OCI-LY7 (cell line): ENCODE measurements at regions not wholly inside any gene's neighbourhood (a gene's known extent, or its start where the extent isn't known, plus 50 kb on each side); places are given as distances from the start of the nearest gene placed in this dataset.

Experiments used
- BruUV-seq: library from RNA; stranded (reverse); fragments of 400-500 nt; replicated peaks from 2 replicates; lab custom pipeline; 2021; lab: Mats Ljungman, UMichigan
- CTCF ChIA-PET: fragments of 300-600 bp; sonication (Branson Sonifier 250); formaldehyde crosslinking; loops from one replicate; lab custom pipeline; 2022; ENCODE audit warnings: antibody characterized with exemption; ENCODE audit not compliant: unreplicated experiment; lab: Charles Lee
- POLR2A ChIA-PET: fragments of 300-600 bp; sonication (Branson Sonifier 250); formaldehyde crosslinking; loops from one replicate; lab custom pipeline; 2022; ENCODE audit warnings: antibody characterized with exemption; lab: Charles Lee
- DNase-seq: peaks from one replicate; pipeline ENCODE4 v3.0.0-alpha.2; 2015; ENCODE audit warnings: low spot score
- H2AFZ ChIP-seq: fragments of 200-600 bp; sonication (generic), shearing (Covaris generic); 2 replicates; pipeline ENCODE4 v1.6.1; 2014; ENCODE audit warnings: mild to moderate bottlenecking, antibody characterized with exemption, low read length, moderate library complexity
- H3K27ac ChIP-seq: fragments of 200-600 bp; sonication (generic); 2 replicates; pipeline ENCODE4 v1.5.1; 2014; ENCODE audit warnings: mixed run types, low read depth, mild to moderate bottlenecking, moderate library complexity, low read length, inconsistent platforms; ENCODE audit not compliant: poor library complexity, severe bottlenecking
- H3K36me3 ChIP-seq: fragments of 200-600 bp; sonication (generic); 2 replicates; pipeline ENCODE4 v1.6.1; 2014; ENCODE audit warnings: mild to moderate bottlenecking, antibody characterized with exemption, low read length, moderate library complexity, mixed read lengths; ENCODE audit not compliant: insufficient read depth
- H3K4me1 ChIP-seq: fragments of 200-600 bp; sonication (generic); 2 replicates; pipeline ENCODE4 v1.5.1; 2014; ENCODE audit warnings: mild to moderate bottlenecking, low read length; ENCODE audit not compliant: insufficient read depth, poor library complexity, severe bottlenecking
- H3K4me2 ChIP-seq: fragments of 200-600 bp; sonication (generic); 2 replicates; pipeline ENCODE4 v1.6.1; 2014; ENCODE audit warnings: mild to moderate bottlenecking, low read length
- H3K4me3 ChIP-seq: fragments of 200-600 bp; sonication (generic); 2 replicates; pipeline ENCODE4 v1.5.1; 2014; ENCODE audit warnings: mild to moderate bottlenecking, low read depth, low read length; ENCODE audit not compliant: poor library complexity, severe bottlenecking
- H3K79me2 ChIP-seq: fragments of 200-600 bp; sonication (generic); 2 replicates; pipeline ENCODE4 v1.6.1; 2016; ENCODE audit warnings: low read depth, mild to moderate bottlenecking, low read length, moderate library complexity, mixed read lengths; ENCODE audit not compliant: insufficient read depth
- H3K9me2 ChIP-seq: fragments of 200-600 bp; sonication (generic); 2 replicates; pipeline ENCODE4 v1.6.1; 2016; ENCODE audit warnings: mild to moderate bottlenecking, low read length, mixed read lengths; ENCODE audit not compliant: insufficient read depth
- H3K9me3 ChIP-seq: fragments of 200-600 bp; sonication (generic); 2 replicates; pipeline ENCODE4 v1.6.1; 2014; ENCODE audit warnings: mild to moderate bottlenecking, mixed run types, low read length, mixed read lengths
- H4K20me1 ChIP-seq: fragments of 200-600 bp; sonication (generic); 2 replicates; pipeline ENCODE4 v1.6.1; 2014; ENCODE audit warnings: mild to moderate bottlenecking, antibody characterized with exemption, low read length, moderate library complexity, mixed read lengths; ENCODE audit not compliant: insufficient read depth
- CTCF ChIP-seq: fragments of 200-600 bp; sonication (generic); conservative IDR thresholded peaks from 2 replicates; pipeline ENCODE4 v1.5.1; 2014; ENCODE audit warnings: mild to moderate bottlenecking, antibody characterized with exemption, low read length, moderate library complexity, mixed read lengths
- EZH2phosphoT487 ChIP-seq: fragments of 200-600 bp; sonication (generic); IDR thresholded peaks from 2 replicates; pipeline ENCODE4 v1.6.1; 2018; ENCODE audit warnings: low read depth, borderline replicate concordance, mild to moderate bottlenecking, mixed run types, antibody characterized with exemption, low read length, moderate library complexity, mixed read lengths
- intact Hi-C: fragments of 100-400 bp; cut with micrococcal nuclease; formaldehyde crosslinking; loops from one replicate; pipeline ENCODE4 v1.10.0; 2022; ENCODE audit not compliant: unreplicated experiment

- no peaks in the 10 kb centered on the region for H3K9me3 ChIP-seq
- H4K20me1 ChIP-seq = no peaks in the 10 kb centered on the region
- no peak overlapping the region for H3K4me2 ChIP-seq
- ChIA-PET CTCF (interaction anchor here (0.6 kb wide), 1 partner anchor 1721 kb away, joined by 3 read pairs; no protein-coding TSS in a partner anchor), POLR2A (no interaction called here)
- H3K4me1 ChIP-seq = no peaks in the 10 kb centered on the region
- no peak overlapping the region for H2AFZ ChIP-seq
- intact Hi-C loops = no loop called here
- no peaks in the 10 kb centered on the region for H3K9me2 ChIP-seq
- no peak for DNase-seq
- no peak overlapping the region for H3K4me3 ChIP-seq
- no peak overlapping the region for H3K27ac ChIP-seq
- BruUV-seq = no TSS peak
- TF ChIP-seq EZH2phosphoT487 (no peak), CTCF (no peak)
- no peaks in the 10 kb centered on the region for H3K79me2 ChIP-seq
- no peaks in the 10 kb centered on the region for H3K36me3 ChIP-seq
Observed at GRCh38 chrX:45777366-45777765, 576.7 kb upstream of the DIPK2B start.

- Histone ChIP-seq H2AFZ (no peak overlapping the region), H4K20me1 (no peaks in the 10 kb centered on the region), H3K36me3 (no peaks in the 10 kb centered on the region), H3K4me3 (no peak overlapping the region), H3K79me2 (no peaks in the 10 kb centered on the region), H3K27ac (no peak overlapping the region), H3K4me2 (no peak overlapping the region), H3K9me3 (no peaks in the 10 kb centered on the region), H3K9me2 (no peaks in the 10 kb centered on the region), H3K4me1 (no peaks in the 10 kb centered on the region)
- BruUV-seq = no TSS peak
- no peak for TF ChIP-seq EZH2phosphoT487
- no peak for TF ChIP-seq CTCF
- intact Hi-C loops = no loop called here
- ChIA-PET POLR2A (interaction anchor here (0.6 kb wide), 1 partner anchor 594 kb away, joined by 3 read pairs; no protein-coding TSS in a partner anchor), CTCF (no interaction called here)
- no peak for DNase-seq
Observed at GRCh38 chrX:45775468-45775867, 574.8 kb upstream of the DIPK2B start.

GRCh38 chrX:45774961-45775360 is 574.3 kb upstream of the DIPK2B start:
- Histone ChIP-seq H3K4me2 (no peak overlapping the region), H3K9me2 (no peaks in the 10 kb centered on the region), H3K79me2 (no peaks in the 10 kb centered on the region), H3K4me3 (no peak overlapping the region), H3K27ac (no peak overlapping the region), H4K20me1 (no peaks in the 10 kb centered on the region), H3K36me3 (no peaks in the 10 kb centered on the region), H2AFZ (no peak overlapping the region), H3K4me1 (no peaks in the 10 kb centered on the region), H3K9me3 (no peaks in the 10 kb centered on the region)
- BruUV-seq = no TSS peak
- ChIA-PET POLR2A (interaction anchor here (0.6 to 0.7 kb wide), 3 partner anchors 21 to 751 kb away, joined by 3 to 4 read pairs (median 3); no protein-coding TSS in a partner anchor), CTCF (no interaction called here)
- DNase-seq = no peak
- intact Hi-C loops = no loop called here
- TF ChIP-seq CTCF (no peak), EZH2phosphoT487 (no peak)
